ENCODE measurements at regions not wholly inside any gene's neighbourhood (a gene's known extent, or its start where the extent isn't known, plus 50 kb on each side); places are given as distances from the start of the nearest gene placed in this dataset.
"Not testable (repeated sequence)": the region's sequence is repeated elsewhere in the genome, so short reads cannot be mapped to it uniquely, and the experiment has no call there.

DNA sequence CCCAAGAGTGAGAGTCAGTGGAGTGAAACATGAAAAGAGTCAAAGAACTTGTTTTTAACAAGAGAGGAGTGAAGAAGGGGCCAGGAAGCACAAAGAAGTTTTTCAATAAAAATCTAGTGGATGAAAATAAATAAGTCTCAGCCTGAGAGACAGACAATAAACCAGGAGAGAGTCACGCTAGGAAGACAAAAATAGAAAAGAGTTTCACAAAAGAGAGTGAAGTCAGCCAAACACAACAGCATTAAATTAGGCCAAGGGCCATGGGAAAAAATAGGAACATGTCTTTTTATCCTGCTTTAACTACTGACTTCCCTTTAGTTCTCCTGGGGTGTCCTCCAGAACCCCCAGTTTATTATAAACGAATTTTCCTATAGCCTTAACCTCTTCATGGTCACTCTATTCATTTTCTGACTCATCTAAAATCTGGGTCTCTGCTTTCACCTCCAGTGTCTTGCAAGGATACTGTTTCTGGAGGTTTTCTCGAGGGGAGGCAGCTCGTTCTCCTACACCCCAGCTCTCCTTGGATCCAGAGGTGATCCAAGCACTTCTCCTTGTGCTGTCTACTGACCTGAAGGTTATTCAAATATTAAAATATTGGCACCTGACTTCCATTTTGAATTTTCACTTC, 571.5 kb upstream of the PPP2R3A start:
- DNase-seq (ENCODE audit: low spot score) = no peak

DNA sequence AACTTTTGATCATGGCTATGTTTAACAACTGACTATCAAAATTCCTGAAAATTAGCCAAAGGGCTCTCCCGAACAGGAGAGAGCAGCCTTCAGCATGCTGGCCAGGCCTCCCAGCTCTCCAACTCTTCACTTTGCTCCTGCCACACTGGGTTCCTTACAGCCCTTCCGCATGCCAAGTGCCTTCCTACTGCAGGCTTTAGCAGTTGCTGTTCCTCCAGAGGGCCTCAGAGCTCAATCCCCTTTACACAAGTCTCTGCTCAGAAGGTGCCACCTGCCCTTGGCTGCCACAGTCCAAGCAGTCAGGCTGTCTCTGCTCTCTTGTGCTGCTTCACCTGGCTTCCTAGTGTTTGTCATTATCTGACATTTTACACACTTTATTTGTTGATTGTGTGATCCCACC, 553.1 kb upstream of the PPP2R3A start:
- no peak for DNase-seq (ENCODE audit: low spot score)

DNA sequence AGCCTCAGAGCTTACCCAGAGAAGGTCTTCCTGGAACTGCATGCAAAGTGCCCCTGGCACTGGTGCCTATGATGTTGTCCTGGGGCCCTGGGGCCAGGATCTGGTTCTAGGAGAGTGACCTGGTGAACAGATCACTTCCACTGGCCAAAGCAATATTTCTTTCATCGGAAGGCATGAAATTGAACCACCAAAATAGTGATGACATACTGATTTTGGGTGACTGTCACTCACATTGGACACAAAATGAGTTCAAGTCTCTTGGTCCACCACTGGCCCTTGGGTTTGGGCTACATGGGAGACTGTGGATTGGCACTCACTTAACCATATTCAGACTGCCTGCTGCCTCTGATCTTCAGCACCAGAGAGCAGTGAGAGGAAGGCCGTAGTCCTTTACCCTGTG, 549.3 kb upstream of the PPP2R3A start:
- no peak for DNase-seq (ENCODE audit: low spot score)

DNA sequence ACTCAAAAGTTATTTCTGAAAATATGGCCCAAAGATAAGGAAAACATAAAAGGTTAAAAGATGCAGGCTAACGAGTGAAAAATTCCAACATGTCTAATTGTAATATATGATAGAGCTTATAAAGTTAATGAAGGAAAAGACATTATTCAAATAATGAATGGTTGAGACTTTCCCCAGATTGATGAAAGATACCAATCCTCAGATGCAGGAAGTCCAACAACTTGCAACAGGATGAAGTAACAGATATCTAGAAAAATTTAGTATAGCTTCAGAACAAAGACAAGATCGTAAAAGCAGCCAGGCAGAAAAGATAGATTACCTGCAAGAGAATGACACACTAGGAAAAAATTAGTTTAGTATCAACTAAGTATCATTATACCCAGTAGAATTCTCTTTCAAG, 546.4 kb upstream of the PPP2R3A start:
- no peak for DNase-seq (ENCODE audit: low spot score)

DNA sequence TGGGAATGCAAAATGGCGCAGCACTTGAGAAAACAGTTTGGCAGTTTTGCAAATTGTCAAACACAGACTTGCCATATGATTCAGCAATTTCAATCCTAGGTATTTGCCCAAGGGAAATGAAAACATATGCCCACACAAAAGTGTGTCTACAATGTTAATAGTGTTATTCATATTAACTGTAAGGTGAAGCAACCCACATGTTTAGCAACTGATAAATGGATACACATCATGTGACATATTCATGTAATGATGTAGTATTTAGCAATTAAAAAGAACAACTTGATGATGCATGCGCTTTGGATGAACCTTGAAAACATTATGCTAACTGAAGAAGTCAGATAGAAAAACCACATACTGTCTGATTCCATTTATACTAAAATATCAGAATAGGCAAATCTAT, 539.0 kb upstream of the PPP2R3A start:
- no peak for DNase-seq (ENCODE audit: low spot score)

DNA sequence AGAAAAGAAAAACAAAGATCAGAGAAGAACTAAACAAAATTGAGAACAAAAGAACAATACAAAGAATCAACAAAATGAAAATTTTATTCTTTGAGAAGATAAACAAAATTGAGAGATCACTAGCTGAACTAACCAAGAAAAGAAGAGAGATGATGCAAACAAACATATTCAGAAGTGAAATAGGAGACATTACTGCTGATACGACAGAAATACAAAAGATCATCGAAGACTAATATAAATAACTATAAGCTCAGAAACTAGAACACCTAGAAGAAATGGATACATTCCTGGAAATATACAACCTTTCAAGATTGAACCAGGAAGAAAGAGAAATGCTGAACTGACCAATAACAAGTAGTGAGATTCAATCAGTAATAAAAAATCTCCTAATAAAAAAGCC, 533.1 kb upstream of the PPP2R3A start:
- DNase-seq (ENCODE audit: low spot score) = no peak

DNA sequence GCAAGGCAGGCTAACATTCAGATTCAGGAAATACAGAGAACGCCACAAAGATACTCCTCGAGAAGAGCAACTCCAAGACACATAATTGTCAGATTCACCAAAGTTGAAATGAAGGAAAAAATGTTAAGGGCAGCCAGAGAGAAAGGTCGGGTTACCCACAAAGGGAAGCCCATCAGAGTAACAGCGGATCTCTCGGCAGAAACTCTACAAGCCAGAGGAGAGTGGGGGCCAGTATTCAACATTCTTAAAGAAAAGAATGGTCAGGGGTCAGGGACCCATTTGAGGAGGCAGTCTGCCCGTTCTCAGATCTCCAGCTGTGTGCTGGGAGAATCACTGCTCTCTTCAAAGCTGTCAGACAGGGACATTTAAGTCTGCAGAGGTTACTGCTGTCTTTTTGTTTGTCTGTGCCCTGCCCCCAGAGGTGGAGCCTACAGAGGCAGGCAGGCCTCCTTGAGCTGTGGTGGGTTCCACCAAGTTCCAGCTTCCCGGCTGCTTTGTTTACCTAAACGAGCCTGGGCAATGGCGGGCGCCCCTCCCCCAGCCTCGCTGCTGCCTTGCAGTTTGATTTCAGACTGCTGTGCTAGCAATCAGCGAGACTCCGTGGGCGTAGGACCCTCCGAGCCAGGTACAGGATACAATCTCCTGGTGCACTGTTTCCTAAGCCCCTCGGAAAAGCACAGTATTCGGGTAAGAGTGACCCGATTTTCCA, 526.5 kb upstream of the PPP2R3A start:
- DNase-seq (ENCODE audit: low spot score) = not testable (repeated sequence)

DNA sequence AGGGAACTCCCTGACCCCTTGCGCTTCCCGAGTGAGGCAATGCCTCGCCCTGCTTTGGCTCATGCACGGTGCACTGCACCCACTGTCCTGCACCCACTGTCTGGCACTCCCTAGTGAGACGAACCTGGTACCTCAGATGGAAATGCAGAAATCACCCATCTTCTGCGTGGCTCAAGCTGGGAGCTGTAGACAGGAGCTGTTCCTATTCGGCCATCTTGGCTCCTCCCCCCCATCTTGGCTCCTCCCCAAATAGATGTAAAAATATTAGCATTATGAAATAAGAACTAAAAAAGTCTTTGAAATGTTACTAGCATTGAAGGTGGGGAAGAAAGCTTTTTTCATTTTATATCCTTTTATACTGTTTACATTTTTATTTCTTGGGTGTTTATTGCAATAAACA, 525.9 kb upstream of the PPP2R3A start:
- DNase-seq (ENCODE audit: low spot score) = not testable (repeated sequence)

DNA sequence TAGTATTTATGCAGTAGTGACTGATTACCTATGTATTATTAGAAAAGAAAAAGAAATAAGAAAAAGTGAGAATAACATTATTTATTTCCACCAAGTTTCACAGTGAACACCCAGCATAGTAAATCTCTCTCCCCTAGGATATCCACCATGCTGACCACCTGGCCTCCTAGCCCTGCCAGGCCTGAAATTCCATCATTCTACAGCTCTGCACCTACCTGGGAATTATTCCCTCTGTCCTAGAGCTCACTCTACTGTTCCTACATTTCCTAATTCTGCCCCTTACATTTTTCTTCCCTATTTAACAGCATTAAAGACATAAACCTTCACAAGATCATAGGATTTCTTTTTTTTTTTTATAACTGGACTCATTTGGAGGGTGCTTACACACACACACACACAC, 525.3 kb upstream of the PPP2R3A start:
- no peak for DNase-seq (ENCODE audit: low spot score)

DNA sequence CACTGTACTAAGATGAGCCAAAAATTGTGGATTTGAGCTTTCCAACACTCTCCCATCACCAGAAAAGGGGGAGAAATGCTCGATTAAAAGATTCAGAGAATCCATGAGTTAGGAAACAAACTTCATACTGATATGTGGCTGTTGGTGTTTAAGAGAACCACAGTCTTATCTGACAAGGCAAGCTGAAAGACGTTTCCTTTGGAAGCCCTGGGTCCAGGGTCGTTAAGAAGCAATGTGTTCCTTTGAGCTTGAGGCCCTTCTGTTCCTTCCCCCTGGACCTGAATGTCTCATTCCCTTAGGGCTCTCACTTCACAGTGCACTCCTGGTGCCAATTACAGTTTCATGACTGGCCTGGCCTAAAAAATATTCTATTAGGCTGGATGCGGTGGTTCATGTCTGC, 524.8 kb upstream of the PPP2R3A start:
- no peak for DNase-seq (ENCODE audit: low spot score)

DNA sequence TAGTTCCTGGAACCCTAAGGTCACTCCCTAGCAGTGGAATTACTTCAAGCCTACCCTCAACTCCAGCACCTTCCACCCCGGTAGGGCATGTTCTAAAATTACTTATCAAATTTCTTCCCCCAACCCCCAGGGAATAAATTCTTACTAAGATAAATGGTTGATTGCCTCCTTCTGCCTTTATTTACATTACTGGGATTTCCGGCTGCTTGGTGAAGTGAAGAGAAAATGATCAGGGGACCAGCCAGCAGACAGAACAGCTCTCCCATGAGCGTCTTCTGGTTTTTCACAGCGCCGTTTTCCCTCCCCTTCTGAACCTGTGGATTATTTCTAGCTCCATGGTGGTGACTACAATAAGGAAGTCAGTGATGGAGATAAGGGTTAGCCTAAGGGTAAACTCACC, 521.5 kb upstream of the PPP2R3A start:
- DNase-seq (ENCODE audit: low spot score) = no peak

DNA sequence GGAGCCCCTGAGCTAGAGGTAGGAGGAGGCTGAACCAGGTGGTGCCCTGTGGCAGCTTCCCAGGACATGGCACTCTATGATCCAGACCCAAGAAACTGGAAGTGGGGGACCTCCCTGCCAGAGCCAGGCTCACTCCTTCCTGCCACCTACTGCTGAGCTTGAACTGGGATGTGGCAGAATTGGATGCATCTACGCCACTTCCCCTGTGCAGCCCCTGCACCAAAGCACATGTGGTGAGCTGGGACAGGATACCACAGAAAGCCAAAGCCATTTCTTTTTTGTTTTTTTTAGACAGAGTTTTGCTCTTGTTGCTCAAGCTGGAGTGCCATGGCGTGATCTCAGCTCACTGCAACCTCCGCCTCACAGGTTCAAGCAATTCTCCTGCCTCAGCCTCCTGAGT, 518.0 kb upstream of the PPP2R3A start:
- DNase-seq (ENCODE audit: low spot score) = no peak

DNA sequence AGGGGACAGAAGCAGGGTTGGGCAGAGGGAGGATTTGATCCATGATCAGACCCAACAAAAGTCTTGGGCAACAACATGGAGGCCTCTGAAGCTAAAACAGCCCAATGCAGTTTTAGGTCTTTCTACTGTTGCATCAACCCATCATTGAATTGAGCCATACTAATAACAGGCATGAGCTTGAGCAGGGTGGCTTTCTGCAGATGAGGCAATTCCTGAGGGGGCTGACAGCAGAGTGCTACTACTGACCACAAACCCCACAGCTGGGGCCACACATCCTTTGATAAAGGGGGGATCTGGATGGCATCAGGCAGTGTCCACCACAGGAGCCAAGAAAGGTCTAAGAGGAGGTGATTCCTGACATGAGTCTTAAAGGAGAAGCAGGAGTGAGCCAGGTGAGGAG, 517.0 kb upstream of the PPP2R3A start:
- DNase-seq (ENCODE audit: low spot score) = no peak

DNA sequence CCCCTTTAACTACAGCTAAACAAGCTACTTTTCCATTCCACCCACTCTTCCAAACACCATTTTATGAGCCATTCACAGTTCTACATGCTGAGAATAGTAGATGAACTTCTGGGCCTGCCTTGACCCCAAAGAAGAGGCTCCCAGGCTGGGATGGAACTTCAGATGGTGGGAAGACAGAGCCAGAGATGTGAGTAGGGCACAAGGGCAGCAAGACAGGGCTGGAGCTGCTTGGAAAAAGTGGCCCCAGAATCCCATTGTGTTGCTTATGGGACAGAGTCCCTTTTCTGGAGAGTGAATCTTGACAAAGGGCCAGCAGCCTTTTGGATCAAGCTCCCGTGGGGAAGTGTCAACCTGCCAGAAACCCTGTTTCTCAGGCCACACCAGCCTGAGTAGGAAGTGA, 516.5 kb upstream of the PPP2R3A start:
- DNase-seq (ENCODE audit: low spot score) = no peak

DNA sequence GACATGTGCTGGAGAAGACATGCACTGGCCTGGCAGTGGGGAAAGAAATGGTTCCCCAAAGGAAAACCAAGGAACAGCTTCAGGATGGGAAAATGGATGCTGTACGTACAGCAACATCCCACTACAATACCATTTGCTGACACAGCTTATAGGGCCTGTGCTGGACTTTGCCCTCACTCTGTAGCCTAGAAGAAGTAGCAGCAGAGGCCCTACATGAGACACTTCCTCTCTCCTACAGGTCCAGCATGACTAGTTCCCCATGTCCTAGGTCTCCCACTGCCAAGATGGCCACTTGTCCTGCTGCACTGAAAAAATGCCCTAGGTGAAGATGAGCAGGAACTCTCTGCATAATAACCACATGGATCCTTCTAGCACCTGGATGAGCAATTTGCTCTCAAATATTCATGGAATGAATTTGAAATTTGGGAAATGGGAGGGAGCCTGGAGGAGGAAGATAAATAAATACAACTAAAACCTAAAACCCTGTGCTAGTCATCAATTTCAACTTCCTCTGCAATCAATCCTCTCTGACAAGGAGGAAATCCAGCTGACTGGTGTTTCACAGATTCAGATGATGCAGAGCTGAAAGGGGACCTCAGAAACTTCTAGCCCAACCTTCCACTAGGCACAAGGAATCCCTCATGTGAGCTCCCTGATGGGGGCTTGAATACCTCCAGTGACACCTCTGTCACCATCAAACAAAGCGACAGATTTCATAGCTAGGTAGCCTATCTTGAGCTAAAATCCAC, 514.3 kb upstream of the PPP2R3A start:
- DNase-seq (ENCODE audit: low spot score) = no peak

DNA sequence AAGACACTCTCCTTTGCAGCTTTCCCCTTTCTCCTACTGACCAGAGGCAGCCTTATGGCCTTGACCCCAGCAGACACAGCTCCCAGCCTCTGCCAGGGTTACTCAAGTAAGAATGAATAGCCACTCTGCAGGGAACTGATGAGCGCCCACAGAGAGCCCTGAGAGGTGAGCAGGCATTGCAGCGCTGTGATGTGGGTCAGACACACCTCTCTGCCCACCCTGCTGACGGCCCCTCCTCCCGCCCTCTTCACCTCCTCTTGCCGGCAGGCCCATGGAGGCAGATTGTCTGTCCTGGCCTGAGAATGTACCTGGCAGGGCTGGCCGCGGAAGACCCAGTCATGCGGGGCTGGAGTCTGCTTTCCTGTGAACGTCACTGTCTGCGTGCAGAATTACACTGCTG, 512.6 kb upstream of the PPP2R3A start:
- no peak for DNase-seq (ENCODE audit: low spot score)

DNA sequence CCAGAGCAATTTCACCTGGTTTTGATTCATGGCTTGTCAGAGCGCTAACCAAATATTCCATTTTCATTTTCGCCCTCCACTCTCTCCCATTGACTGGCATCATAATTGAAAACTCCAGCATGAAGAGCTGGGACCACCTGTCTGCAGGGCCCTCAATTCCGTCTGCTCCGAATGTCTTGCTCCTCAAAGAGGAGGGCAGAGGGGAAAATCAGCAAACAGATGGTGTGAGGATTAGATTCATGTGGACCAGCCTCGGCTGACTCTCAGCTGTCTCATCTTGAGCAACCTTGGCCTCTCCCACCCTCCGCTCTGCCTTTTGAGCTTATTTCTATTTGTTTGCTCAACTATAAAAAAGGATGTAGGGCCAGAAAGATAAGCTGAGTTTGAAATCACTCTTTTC, 512.2 kb upstream of the PPP2R3A start:
- no peak for DNase-seq (ENCODE audit: low spot score)

DNA sequence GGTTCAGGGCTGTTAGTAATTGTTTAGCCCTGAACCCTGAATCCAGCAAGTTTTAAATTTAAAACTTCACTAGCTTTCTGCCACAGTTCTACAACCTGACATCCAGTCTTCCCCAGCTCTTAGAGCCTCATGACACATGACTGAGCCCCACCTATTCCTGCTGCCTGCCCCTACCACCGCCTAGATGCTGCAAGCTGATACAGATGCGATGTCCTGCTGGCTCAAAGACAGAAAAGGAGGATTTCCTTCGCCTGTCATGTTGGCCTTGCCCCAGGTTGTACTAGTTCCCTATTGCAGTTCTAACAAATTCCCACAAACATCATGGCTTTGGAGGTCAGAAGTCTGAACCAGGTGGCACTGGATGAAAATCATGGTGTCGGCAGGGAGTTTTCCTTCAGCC, 510.6 kb upstream of the PPP2R3A start:
- DNase-seq (ENCODE audit: low spot score) = no peak

DNA sequence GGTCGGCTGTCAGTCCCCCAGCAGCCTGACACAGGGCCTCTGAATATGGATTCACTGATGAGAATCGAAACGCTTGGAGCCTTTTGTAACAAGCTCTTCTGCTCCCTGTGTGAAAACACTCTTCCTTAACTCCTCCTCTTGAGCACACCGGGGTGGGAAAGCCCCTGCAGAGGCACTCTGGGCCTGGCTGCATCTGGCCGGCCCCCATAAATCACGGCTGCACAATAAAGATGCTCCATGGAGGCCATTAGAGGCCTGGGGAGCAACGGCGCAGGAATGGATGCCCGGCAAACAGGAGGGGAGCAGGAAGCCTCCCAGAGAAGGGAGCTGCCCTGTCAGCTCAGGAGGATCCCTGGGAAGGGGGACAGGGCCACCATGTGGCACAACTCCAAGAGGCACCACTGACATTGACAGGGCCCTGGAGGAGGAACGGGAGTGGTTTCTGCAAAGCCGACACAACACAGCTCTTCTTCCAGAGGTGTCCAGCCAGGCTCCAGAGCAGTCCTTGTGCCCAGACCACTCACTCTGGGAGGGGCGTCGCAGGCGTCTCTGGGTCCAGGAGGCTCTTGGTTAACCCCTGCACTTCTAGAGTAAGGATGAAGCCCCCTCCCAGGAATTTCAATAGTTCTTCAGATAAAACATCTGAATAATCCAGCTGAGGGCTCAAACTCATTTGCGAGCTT, 509.3 kb upstream of the PPP2R3A start:
- no peak for DNase-seq (ENCODE audit: low spot score)

DNA sequence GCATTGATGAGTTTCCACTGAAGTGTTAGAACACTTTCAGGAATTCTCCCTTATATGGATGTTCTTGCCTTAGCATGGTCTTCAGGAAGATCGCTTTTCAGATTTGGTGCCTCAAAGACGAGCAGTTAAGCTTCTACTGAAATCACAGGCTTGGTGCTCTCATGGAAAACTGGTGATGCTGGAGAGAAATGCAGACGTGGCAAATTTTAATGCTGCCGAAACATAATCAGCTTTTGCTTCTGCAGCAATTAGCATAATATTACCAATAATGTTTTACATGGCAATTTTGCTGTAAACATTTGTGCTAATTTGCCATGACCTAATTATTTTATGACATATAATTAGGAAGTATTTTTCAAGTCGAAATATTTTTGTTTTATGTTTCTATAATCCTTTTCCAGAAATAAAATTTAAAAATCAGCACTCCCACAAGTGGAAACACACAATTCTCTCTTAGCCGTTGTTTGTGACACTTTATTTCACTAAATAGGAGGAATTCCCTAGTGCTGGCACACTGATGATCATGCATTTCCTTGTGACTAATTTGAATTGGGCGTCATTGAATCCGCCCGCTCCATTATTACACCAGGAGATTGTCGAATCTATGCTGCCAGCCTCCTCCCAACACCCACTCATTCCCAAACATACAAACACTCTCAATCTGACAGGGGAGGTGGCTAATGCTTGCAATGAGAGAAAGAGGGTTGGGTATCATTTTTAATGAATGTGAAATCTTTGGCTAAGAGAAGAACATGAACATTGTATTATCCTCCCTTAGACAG, 506.8 kb upstream of the PPP2R3A start:
- DNase-seq (ENCODE audit: low spot score) = no peak

DNA sequence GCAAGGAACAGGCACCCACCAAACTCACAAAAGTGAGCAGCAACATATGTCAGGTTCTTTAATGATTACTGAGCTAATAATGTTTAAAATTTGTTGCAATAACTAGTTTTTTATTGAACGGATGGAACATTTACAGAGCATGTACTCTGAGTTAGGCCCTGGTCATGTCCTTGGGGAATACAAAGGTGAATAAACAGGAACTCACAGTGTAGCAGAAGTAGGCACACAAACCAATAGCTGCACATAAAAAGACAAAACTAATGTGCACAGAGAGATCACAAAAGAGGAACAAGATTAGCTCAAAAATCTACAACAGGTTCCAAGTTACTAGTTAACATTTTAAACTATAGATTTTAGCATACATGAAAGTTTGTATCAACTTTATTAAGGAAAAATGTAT, 505.3 kb upstream of the PPP2R3A start:
- DNase-seq (ENCODE audit: low spot score) = no peak

DNA sequence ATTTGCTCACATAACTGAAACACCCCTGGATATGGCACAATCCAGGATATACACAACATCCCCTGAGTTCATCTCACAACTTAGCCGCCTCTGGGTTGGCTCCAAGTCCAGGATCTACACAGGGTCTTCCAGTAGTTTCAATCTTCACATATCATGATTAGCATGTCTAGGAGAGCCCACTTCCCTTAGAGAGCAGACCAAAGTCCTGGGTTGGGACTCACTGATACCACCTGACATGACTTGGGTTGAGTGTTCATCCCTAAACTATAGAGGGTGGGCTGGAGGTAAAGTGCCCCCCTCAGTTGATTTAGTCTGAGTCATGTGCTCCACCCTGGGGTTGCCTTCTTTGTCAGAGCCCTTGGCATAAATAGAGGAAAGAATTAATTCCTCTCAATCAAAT, 493.6 kb upstream of the PPP2R3A start:
- DNase-seq (ENCODE audit: low spot score) = no peak
